ENCODE measurements at regions not wholly inside any gene's neighbourhood (a gene's known extent, or its start where the extent isn't known, plus 50 kb on each side); places are given as distances from the start of the nearest gene placed in this dataset.

DNA sequence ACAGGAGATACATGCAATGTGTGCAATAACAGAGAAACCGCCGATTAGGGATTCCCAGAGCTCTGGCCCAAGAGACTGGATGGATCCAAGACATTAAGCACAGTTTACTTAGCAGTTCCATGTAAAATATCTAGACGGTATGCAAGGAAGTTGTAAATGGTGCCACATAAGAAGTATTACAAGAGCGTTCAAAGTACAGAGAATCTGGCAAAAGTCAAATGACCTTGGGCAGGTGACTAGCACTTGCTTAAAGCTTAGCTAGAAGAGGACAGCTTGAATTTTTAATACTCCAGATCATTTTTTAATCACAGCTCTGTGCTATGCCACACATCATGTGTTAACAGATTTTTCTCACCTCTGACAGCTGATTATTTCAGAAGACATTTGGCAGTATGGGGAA lies 72.3 kb upstream of the TNPO1 start:
- H3K9me3 ChIP-seq = no peaks in the 10 kb centered on the region
- no peaks in the 10 kb centered on the region for H3K36me3 ChIP-seq
- no peak overlapping the region for H3K27ac ChIP-seq
- WGBS, 2 donors = 72 to 83% methylated on average over 4 of the region's 4 CpGs
- no peak for TF ChIP-seq CTCF (IDR thresholded peaks at IDR 0.05)
- H3K4me3 ChIP-seq = no peak overlapping the region
- ATAC-seq = no peak
- H3K27me3 ChIP-seq = no peaks in the 10 kb centered on the region
- no peaks in the 10 kb centered on the region for H3K4me1 ChIP-seq
- no peak for DNase-seq
- intact Hi-C loops (cut with DNase I) = no loop called here
- no peak for FAIRE-seq

GRCh38 chr5:72741805-72742204 lies 74.7 kb upstream of the TNPO1 start:
- no peak for TF ChIP-seq CTCF (IDR thresholded peaks at IDR 0.05)
- Histone ChIP-seq H3K36me3 (no peaks in the 10 kb centered on the region), H3K4me1 (no peaks in the 10 kb centered on the region), H3K9me3 (no peaks in the 10 kb centered on the region), H3K4me3 (no peak overlapping the region), H3K27me3 (no peaks in the 10 kb centered on the region), H3K27ac (no peak overlapping the region)
- ATAC-seq (no peak), DNase-seq (no peak), FAIRE-seq (no peak)
- intact Hi-C loops (cut with DNase I) = no loop called here

- Histone ChIP-seq H3K27me3 (no peaks in the 10 kb centered on the region), H3K36me3 (no peaks in the 10 kb centered on the region), H3K27ac (no peak overlapping the region), H3K4me3 (no peak overlapping the region), H3K4me1 (no peaks in the 10 kb centered on the region), H3K9me3 (no peaks in the 10 kb centered on the region)
- FAIRE-seq (no peak), DNase-seq (no peak), ATAC-seq (no peak)
- 52 to 59% methylated on average over 4 of the region's 4 CpGs for WGBS, 2 donors
- intact Hi-C loops (cut with DNase I) = no loop called here
- no peak for TF ChIP-seq CTCF (IDR thresholded peaks at IDR 0.05)
Measured at GRCh38 chr5:72733810-72734209, 82.7 kb upstream of the TNPO1 start.

DNA sequence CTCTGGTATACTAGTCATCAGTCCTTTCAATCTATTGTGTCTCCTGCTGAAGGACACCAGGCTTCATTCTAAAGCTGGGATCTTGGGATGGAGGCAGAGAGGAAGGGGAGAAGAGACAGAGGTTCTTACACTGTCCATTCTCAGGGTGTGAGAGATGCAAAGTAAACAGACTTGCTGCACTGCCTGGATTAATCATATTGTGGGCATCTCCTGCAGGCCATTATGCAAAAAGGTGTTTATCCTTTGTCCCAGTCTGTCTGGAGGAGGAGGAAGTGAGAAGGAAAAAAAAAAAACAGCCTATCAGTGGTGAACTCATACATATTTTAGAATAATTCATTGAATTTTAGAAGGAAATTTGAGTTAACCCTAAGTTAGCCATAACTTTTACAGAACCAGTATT lies 92.9 kb upstream of the TNPO1 start:
- intact Hi-C loops (cut with DNase I) = no loop called here
- no peak overlapping the region for H3K4me3 ChIP-seq
- no peaks in the 10 kb centered on the region for H3K27me3 ChIP-seq
- no peaks in the 10 kb centered on the region for H3K36me3 ChIP-seq
- no peaks in the 10 kb centered on the region for H3K4me1 ChIP-seq
- DNase-seq (no peak), ATAC-seq (no peak), FAIRE-seq (no peak)
- H3K27ac ChIP-seq = no peak overlapping the region
- no peaks in the 10 kb centered on the region for H3K9me3 ChIP-seq
- TF ChIP-seq CTCF (IDR thresholded peaks at IDR 0.05) = no peak

GRCh38 chr5:72722792-72723452 lies 93.5 kb upstream of the TNPO1 start:
- Histone ChIP-seq H3K9me3 (no peaks in the 10 kb centered on the region), H3K4me3 (no peak overlapping the region), H3K27me3 (no peaks in the 10 kb centered on the region), H3K36me3 (no peaks in the 10 kb centered on the region), H3K27ac (no peak overlapping the region), H3K4me1 (no peaks in the 10 kb centered on the region)
- DNase-seq (no peak), ATAC-seq (no peak), FAIRE-seq (no peak)
- intact Hi-C loops (cut with DNase I) = no loop called here
- TF ChIP-seq CTCF (IDR thresholded peaks at IDR 0.05) = no peak
- 67 to 70% methylated on average over 5 of the region's 5 CpGs for WGBS, 2 donors
